Mammary epithelial cell (primary cell): ENCODE measurements at regions not wholly inside any gene's neighbourhood (a gene's known extent, or its start where the extent isn't known, plus 50 kb on each side); places are given as distances from the start of the nearest gene placed in this dataset.

Source experiments
- CTCF ChIP-seq, 2 donors: IDR thresholded peaks in 1 of 2; conservative IDR thresholded peaks in 1 of 2; 2 replicates each; pipeline ENCODE4 v1.5.1; 2011 to 2012; ENCODE audit warnings: inconsistent platforms in 2 of 2, low read length in 2 of 2, mild to moderate bottlenecking in 2 of 2, control low read depth in 1 of 2, low read depth in 1 of 2; ENCODE audit not compliant: insufficient read depth in 1 of 2; ENCODE audit errors: extremely low read depth in 1 of 2
- EZH2 ChIP-seq: IDR thresholded peaks from 2 replicates; pipeline ENCODE4 v1.6.1; 2012; ENCODE audit warnings: low read length, inconsistent platforms, borderline replicate concordance

- no peak for TF ChIP-seq CTCF (conservative IDR thresholded peaks at IDR 0.05 in 1 of 2, IDR thresholded peaks at IDR 0.05 in 1 of 2; ENCODE audit: extremely low read depth in 1 of 2, insufficient read depth in 1 of 2, low read depth in 1 of 2, low read length in 2 of 2)
- TF ChIP-seq EZH2 = no peak
Observed at GRCh38 chr15:70164910-70165715, 67.4 kb upstream of the TLE3 start.
